ENCODE measurements at regions not wholly inside any gene's neighbourhood (a gene's known extent, or its start where the extent isn't known, plus 50 kb on each side); places are given as distances from the start of the nearest gene placed in this dataset.

DNA sequence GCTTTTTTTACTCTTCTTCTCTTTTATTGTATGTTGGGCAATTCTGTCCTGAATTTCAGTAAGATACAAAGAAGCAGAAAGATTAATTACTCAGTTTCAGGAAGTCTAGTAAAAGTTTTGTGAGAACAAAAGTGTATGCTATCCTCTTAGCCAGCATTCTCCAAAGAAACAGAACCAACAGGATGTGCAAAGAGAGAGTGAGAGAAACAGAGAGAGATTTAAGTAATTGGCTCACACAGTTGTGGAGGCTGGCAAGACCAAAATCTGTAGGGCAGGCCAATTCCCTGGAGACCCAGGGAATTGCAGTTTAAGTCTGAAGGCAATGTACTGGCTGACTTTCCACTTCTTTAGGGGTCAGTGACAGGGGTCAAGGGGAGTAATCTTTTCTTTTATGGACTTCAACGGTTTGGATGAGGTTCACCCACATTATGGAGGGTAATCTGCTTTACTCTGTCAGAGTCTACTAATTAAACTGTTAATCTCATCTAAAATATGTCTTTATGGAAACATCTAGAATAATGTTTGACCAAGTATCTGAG, 59.2 kb upstream of the SLC39A8 start:
- Histone ChIP-seq H3K14ac (ENCODE audit: insufficient read length) (no peak overlapping the region), H2BK12ac (ENCODE audit: low read depth, low read length) (no peak overlapping the region), H3K18ac (ENCODE audit: extremely low read depth, low read length) (no peak overlapping the region), H3K27me3 (replicated peaks in 1 of 4; ENCODE audit: control insufficient read depth in 3 of 4, extremely low read depth in 1 of 4, insufficient read depth in 3 of 4, low read length in 3 of 4) (no peaks in the 10 kb centered on the region), H3K56ac (replicated peaks; ENCODE audit: insufficient read length, low read depth, low read length) (no peak overlapping the region), H4K20me1 (replicated peaks in 1 of 2; ENCODE audit: control insufficient read depth in 1 of 2, insufficient read depth in 2 of 2, low read length in 2 of 2) (no peaks in the 10 kb centered on the region), H3K79me2 (ENCODE audit: control insufficient read depth in 1 of 2, insufficient read depth in 2 of 2, low read length in 2 of 2) (no peaks in the 10 kb centered on the region), H3K4me1 (replicated peaks in 1 of 4; ENCODE audit: control insufficient read depth in 3 of 4, insufficient read depth in 4 of 4, low read length in 3 of 4) (no peaks in the 10 kb centered on the region), H3K79me1 (ENCODE audit: low read depth, low read length) (no peaks in the 10 kb centered on the region), H3K9me3 (ENCODE audit: insufficient read depth in 2 of 2, low read depth in 1 of 2, low read length in 1 of 2) (no peaks in the 10 kb centered on the region), H2BK15ac (ENCODE audit: low read length) (no peak overlapping the region), H3K23me2 (ENCODE audit: low read depth, low read length) (no peaks in the 10 kb centered on the region; the same call in 1 of the 2 replicates), H4K91ac (replicated peaks; ENCODE audit: insufficient read length, low read length) (no peak overlapping the region), H4K5ac (ENCODE audit: insufficient read length, low read depth, low read length) (no peak overlapping the region), H3K27ac (ENCODE audit: low read depth, low read length) (no peak overlapping the region), H2BK120ac (replicated peaks; ENCODE audit: low read depth, low read length) (no peak overlapping the region), H3K36me3 (ENCODE audit: control insufficient read depth in 2 of 4, insufficient read depth in 4 of 4, low read length in 3 of 4) (no peaks in the 10 kb centered on the region), H3K4ac (replicated peaks; ENCODE audit: insufficient read length, low read depth, low read length) (no peak overlapping the region), H2AFZ (ENCODE audit: low read length) (no peak overlapping the region), H3K9ac (replicated peaks in 1 of 4; ENCODE audit: extremely low read depth in 1 of 4, low read depth in 3 of 4, low read length in 3 of 4) (no peak overlapping the region), H2BK5ac (ENCODE audit: low read depth, low read length) (no peak overlapping the region), H2BK20ac (ENCODE audit: low read length) (no peak overlapping the region), H3K4me3 (ENCODE audit: extremely low read depth in 1 of 4, insufficient read depth in 2 of 4, low read depth in 3 of 4, low read length in 4 of 4) (no peak overlapping the region), H4K8ac (ENCODE audit: extremely low read depth, insufficient read depth, low read length) (no peak overlapping the region), H3K23ac (ENCODE audit: insufficient read length) (no peak overlapping the region), H2AK5ac (ENCODE audit: low read depth, low read length) (no peak overlapping the region), H3K4me2 (ENCODE audit: insufficient read depth in 1 of 2, low read depth in 2 of 2, low read length in 2 of 2) (no peak overlapping the region)
- WGBS, 2 experiments (ENCODE audit: extremely low coverage in 1 of 2, insufficient coverage in 1 of 2, insufficient read length in 1 of 2, insufficient replicate concordance in 2 of 2, low coverage in 1 of 2, low lambda C conversion rate in 2 of 2, missing lambda C conversion rate in 1 of 2): 88% methylated on average over 1 of the region's 1 CpG; no CpG with 5 or more reads in 1 of the 2 experiments
- ChIA-PET CTCF (ENCODE audit: partially characterized antibody) (interaction anchor here (0.7 to 1.1 kb wide), 2 partner anchors 10 to 103 kb away, joined by 3 read pairs; no protein-coding TSS in a partner anchor), POLR2A (ENCODE audit: partially characterized antibody) (no interaction called here)
- DNase-seq (ENCODE audit: low read depth in 1 of 2, low spot score in 2 of 2): no peak
- FAIRE-seq: no peak
- TF ChIP-seq CHD2 (IDR thresholded peaks at IDR 0.05; ENCODE audit: low read length) (no peak), SP1 (IDR thresholded peaks at IDR 0.05; ENCODE audit: low read depth, low read length) (no peak), SIN3A (conservative IDR thresholded peaks at IDR 0.05 in 1 of 2, IDR thresholded peaks at IDR 0.05 in 1 of 2; ENCODE audit: low read depth in 1 of 2, low read length in 2 of 2) (no peak), RNF2 (IDR thresholded peaks at IDR 0.05; ENCODE audit: borderline replicate concordance, low read depth, low read length, missing control alignments, poor library complexity, severe bottlenecking) (no peak), SAP30 (IDR thresholded peaks at IDR 0.05; ENCODE audit: insufficient read depth, insufficient replicate concordance, low read length) (no peak), JUN (IDR thresholded peaks at IDR 0.05; ENCODE audit: low read depth, low read length) (no peak)

Data from H1 (cell line).